HG03103 (cell line): ENCODE measurements at regions not wholly inside any gene's neighbourhood (a gene's known extent, or its start where the extent isn't known, plus 50 kb on each side); places are given as distances from the start of the nearest gene placed in this dataset.

Experiments used
- ATAC-seq: cut with Tn5 transposase; IDR thresholded peaks from one replicate; pipeline ENCODE4 v1.9.1; 2021; ENCODE audit warnings: low read depth; ENCODE audit not compliant: unreplicated experiment

DNA sequence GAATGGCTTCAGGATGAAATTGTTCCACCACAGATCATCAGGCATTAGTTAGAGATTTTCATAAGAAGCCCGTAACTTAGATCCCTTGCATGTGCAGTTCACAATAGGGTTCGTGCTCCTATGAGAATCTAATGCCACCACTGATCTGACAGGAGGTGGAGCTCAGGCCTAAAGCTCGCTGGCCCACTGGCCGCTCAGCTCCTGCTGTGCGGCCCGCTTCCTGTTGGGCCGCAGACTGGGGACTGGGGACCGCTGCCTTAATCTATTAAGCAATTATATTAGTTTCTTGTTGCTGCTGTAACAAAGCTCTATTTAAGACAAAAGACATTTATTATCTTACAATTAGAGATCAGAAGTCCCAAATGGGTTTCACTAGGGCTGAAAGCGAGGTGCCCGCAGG, 205.6 kb downstream of the LARP7 start:
- ATAC-seq: no peak

DNA sequence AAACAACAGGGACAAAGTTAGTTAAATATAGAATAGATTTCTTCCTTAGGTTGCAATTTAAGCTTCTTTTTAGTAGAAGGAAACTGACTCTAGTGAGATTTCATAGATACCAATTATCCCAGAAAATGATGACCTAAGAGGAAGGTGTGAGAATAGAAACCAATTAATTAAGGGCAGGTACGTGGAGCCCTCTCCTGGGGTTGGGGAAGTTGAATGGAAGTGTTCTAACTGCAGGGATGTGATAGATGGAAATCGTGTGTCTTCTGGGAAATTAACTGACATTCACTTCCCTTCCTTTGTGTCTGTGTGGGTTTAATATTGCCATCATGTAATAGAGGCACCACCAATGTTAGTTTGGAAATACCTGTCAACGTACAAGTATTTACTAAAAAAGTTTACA, 204.1 kb upstream of the ANK2 start:
- ATAC-seq: no peak

DNA sequence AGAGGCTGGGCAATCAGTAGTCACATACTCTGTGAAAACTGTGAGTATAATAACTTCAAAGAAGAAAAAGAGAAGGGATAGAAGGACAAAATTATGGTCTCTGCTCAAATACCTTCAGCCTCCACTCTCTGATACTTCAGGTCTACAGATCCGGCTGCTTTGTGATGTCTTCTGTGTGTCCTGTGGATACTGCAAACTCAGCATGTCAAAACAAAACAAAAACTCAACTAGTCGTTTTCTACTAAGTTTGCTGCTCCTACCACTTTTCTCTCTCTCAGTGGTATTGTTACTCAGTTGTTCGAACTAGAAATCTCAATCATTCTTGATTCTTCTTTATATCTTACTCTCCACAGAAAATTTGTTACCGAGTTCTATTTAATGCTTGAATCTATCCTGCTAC, 202.4 kb upstream of the ANK2 start:
- no peak for ATAC-seq

GRCh38 chr4:112847781-112848180, 201.7 kb upstream of the ANK2 start:
- no peak for ATAC-seq

GRCh38 chr4:112848911-112849310, 200.5 kb upstream of the ANK2 start:
- no peak for ATAC-seq

GRCh38 chr4:112852601-112853000, 196.9 kb upstream of the ANK2 start:
- ATAC-seq: no peak

DNA sequence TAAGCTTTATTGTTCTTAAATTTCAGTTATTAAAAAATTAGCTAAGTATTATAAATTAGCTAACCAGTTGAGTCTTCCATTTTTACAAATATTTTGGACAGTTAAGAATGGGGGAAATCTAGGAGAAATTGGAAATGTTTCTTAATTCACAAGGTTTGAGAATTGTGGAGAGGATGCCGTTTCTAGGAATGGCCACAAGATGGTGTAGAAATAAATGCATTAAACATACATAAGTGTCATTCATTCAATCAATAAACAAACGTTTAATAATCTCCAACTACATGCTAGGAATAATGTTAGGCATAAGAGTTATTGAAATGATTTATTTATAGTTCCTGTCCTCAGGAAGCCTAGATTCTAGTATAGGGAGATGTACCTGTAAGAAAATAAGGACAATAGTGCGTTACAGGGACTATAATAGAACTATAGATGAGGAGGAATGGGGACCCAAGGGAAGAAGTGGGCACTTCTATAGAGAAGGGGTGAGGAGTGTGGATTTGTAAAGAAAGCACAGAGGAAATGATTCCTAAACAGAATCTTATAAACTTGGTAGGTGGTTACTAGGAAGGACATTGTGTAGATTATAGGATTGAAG, 195.7 kb upstream of the ANK2 start:
- ATAC-seq: no peak

DNA sequence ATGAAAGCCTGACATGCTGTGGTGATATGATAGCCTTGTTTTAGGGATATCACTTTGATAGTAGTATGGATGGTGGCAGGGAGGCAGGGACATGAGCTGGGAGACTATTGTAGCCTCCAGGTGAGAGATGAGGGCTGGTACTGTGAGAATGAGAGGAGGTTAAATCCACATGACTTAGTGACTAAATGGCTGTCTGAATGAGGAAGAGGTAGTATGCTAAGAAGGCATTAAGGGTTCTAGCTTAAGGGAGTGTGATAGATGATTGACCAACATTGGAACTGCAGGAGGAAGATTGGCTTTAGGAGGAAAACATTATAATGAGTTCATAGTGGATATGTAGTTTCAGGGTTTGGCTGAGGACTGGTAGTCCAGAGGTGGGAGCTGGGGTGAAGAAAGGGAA, 195.0 kb upstream of the ANK2 start:
- ATAC-seq: no peak

DNA sequence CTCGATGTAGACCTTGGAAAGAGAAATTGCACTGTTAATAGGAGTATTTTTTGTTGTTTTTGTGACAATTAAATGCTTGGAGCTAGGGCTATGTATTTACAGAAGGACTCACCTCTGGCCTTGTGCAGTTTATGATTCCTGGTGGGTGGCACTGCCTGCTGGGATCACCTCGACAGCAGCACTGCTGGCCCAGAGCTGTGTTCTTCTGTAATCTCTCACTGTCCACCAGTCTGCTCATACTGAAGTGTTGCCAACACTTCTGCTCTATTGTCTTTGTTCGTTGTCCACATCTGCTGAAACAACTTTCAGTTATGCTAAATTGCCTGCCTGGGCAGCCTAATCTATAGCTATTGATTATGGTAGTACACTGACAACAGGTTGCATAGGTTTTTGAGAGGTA, 194.4 kb upstream of the ANK2 start:
- ATAC-seq: no peak

GRCh38 chr4:112857461-112857860, 192.0 kb upstream of the ANK2 start:
- ATAC-seq: no peak

GRCh38 chr4:112858751-112859150, 190.7 kb upstream of the ANK2 start:
- no peak for ATAC-seq

DNA sequence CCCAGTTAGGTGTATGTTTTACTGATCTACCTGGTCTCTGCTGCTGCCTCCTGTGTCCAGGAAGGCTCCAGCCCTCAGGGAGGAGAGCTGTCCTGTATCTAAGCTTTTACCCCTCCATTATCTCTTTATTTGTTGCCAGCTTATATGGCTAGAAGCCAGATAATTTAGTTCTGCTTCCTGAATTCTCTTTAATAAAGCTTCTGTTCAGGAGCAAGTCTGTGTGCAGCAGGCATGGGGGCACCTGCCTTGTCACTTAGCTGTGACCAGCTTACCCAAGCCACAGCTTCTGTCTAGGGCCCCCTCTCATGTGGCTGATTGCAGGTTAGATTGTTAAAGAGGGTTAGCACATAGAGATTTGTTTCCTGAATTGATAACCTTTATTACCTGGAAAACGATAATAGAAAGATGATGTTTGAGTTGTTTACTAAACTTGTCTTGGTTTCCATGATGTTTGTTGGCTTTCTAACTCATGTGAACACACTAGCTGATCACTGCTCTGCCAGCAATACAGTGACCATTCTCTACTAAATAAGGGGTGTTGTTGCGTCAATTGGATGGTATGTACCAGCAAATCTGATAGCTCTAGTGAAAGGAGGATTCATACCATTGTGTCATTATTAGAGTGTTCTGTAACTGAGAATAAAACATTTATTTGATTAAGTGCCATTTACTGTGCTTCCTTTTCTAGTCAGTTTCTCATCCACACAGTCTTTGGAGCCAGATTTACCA, 189.8 kb upstream of the ANK2 start:
- ATAC-seq: no peak

- no peak for ATAC-seq
Observed at GRCh38 chr4:112860830-112861690, 188.4 kb upstream of the ANK2 start.

- no peak for ATAC-seq
Observed at GRCh38 chr4:112861691-112862674, 187.5 kb upstream of the ANK2 start.

GRCh38 chr4:112865443-112865842, 184.0 kb upstream of the ANK2 start:
- ATAC-seq: no peak

- no peak for ATAC-seq
Observed at GRCh38 chr4:112876316-112876715, 173.1 kb upstream of the ANK2 start.

DNA sequence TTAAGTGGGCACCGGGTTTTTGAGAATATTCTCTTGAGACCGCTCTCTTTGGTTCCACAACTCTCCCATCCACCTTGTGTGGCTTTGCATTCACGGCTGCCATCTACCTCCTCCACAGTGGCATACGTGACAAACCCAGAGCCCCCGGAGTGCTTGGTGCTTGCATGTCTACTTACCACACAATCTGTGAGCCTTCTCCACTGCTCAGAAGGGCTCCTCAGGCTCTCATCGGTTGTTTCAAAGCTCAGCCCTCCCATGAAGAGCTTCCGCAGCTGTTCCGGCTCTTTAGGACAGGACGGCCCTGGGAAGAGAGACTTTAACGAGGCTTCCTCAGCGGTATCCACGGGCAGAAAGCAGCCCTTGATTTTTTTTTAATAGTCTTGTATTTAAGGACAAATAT, 167.6 kb upstream of the ANK2 start:
- ATAC-seq: no peak

GRCh38 chr4:112882286-112882685, 167.2 kb upstream of the ANK2 start:
- ATAC-seq: no peak

- no peak for ATAC-seq
Observed at GRCh38 chr4:112884406-112884805, 165.0 kb upstream of the ANK2 start.

GRCh38 chr4:112885897-112886296, 163.6 kb upstream of the ANK2 start:
- no peak for ATAC-seq
